Stimulated activated CD4-positive, alpha-beta T cell treated with anti-CD3 and anti-CD28 coated beads, TNF-alpha, amount 100 ng/mL, for 48 hours (primary cell): ENCODE measurements at regions not wholly inside any gene's neighbourhood (a gene's known extent, or its start where the extent isn't known, plus 50 kb on each side); places are given as distances from the start of the nearest gene placed in this dataset.
"Not testable (repeated sequence)": the region's sequence is repeated elsewhere in the genome, so short reads cannot be mapped to it uniquely, and the experiment has no call there.

Source experiments
- DNase-seq, 3 donors: peaks; one replicate each; pipeline ENCODE4 v3.0.0-alpha.2; 2020; ENCODE audit warnings: low read depth in 3 of 3

- DNase-seq = peak in 1 of 3 donors; percentile 40
Measured at GRCh38 chr15:58357529-58358476, 74.0 kb upstream of the LIPC start.

GRCh38 chr15:58360421-58361090 lies 71.2 kb upstream of the LIPC start:
- no peak for DNase-seq

- DNase-seq = no peak
Measured at GRCh38 chr15:58361273-58361759, 70.5 kb upstream of the LIPC start.

- no peak for DNase-seq
Measured at GRCh38 chr15:58362262-58362922, 69.4 kb upstream of the LIPC start.

GRCh38 chr15:58363118-58363517 lies 68.7 kb upstream of the LIPC start:
- DNase-seq = not testable (repeated sequence)

- not testable (repeated sequence) for DNase-seq
Measured at GRCh38 chr15:58363673-58364072, 68.1 kb upstream of the LIPC start.

- DNase-seq = not testable (repeated sequence)
Measured at GRCh38 chr15:58365098-58365497, 66.7 kb upstream of the LIPC start.

GRCh38 chr15:58369261-58369701 lies 62.5 kb upstream of the LIPC start:
- DNase-seq = no peak

GRCh38 chr15:58369956-58370355 lies 61.8 kb upstream of the LIPC start:
- DNase-seq = no peak

GRCh38 chr15:58374147-58374546 lies 57.6 kb upstream of the LIPC start:
- DNase-seq = no peak

GRCh38 chr15:58377193-58377592 lies 54.6 kb upstream of the LIPC start:
- DNase-seq = no peak

GRCh38 chr15:58378241-58379085 lies 53.3 kb upstream of the LIPC start:
- DNase-seq = no peak

GRCh38 chr15:58379454-58379853 lies 52.3 kb upstream of the LIPC start:
- DNase-seq = not testable (repeated sequence)

GRCh38 chr15:58380280-58380945 lies 51.4 kb upstream of the LIPC start:
- no peak for DNase-seq

- no peak for DNase-seq
Measured at GRCh38 chr15:58381697-58382096, 50.1 kb upstream of the LIPC start.
